Right lobe of liver (tissue), 6 donors: ENCODE measurements at regions not wholly inside any gene's neighbourhood (a gene's known extent, or its start where the extent isn't known, plus 50 kb on each side); places are given as distances from the start of the nearest gene placed in this dataset.

Source experiments
- ATAC-seq, 4 donors: fragments of 200-7000 bp; cut with Tn5 transposase; one replicate each; pipeline ENCODE4 v1.9.1; 2020; ENCODE audit warnings: mild to moderate bottlenecking in 4 of 4, moderate library complexity in 4 of 4
- DNase-seq, 3 donors: peaks; one replicate each; pipeline ENCODE4 v3.0.0-alpha.2; 2020
- H3K27ac ChIP-seq, 3 donors: fragments of 200-600 bp; one replicate each; pipeline ENCODE4 v1.8.0; 2022
- H3K27me3 ChIP-seq, 2 donors: fragments of 200-600 bp; one replicate each; pipeline ENCODE4 v1.8.0; 2022
- H3K36me3 ChIP-seq, 4 donors: fragments of 200-600 bp; sonication (generic) in 1 of 4; one replicate each; pipeline versions ENCODE4 v1.5.1 to v1.8.0; 2017 to 2022; ENCODE audit warnings: control low read depth in 1 of 4
- H3K4me1 ChIP-seq, 4 donors: fragments of 200-600 bp; sonication (generic) in 1 of 4; one replicate each; pipeline versions ENCODE4 v1.5.1 to v1.8.0; 2017 to 2022; ENCODE audit warnings: control low read depth in 1 of 4
- H3K4me3 ChIP-seq, 3 donors: fragments of 200-600 bp; one replicate each; pipeline ENCODE4 v1.8.0; 2022
- H3K9me3 ChIP-seq, 4 donors: fragments of 200-600 bp; sonication (generic) in 1 of 4; one replicate each; pipeline versions ENCODE4 v1.5.1 to v1.8.0; 2017 to 2022; ENCODE audit warnings: control low read depth in 1 of 4
- CTCF ChIP-seq, 4 donors: fragments of 200-600 bp in 3 of 4; fragments of 450-650 bp in 1 of 4; IDR thresholded peaks; one replicate each; pipeline versions ENCODE4 v1.5.1 to v1.8.0; 2016 to 2022; ENCODE audit warnings: antibody characterized with exemption in 4 of 4, mild to moderate bottlenecking in 2 of 4
- POLR2A ChIP-seq: fragments of 450-650 bp; IDR thresholded peaks from one replicate; pipeline ENCODE4 v1.6.1; 2017; ENCODE audit warnings: antibody characterized with exemption, mild to moderate bottlenecking
- WGBS: methylation state at CpG from one replicate; pipeline ENCODE4 v1.1.6; 2018; ENCODE audit warnings: low coverage, low lambda C conversion rate; ENCODE audit not compliant: insufficient coverage; ENCODE audit errors: missing lambda C conversion rate; 5-methylcytosine and 5-hydroxymethylcytosine counted together
- intact Hi-C, 2 donors: fragments of 100-400 bp; cut with DNase I; formaldehyde crosslinking; loops; one replicate each; pipeline versions ENCODE4 v1.11.2 to v1.14.1; 2022
- donor health status: DM: no; HTN: yes; CAD: no.
- donor health status: DM: no; HTN: no; CAD: no.
- donor health status: DM: no; HTN: no; CAD: no.
- donor health status: DM: no; HTN: yes; CAD: no.
- donor health status: DM: no; HTN: yes; CAD: no.

- Histone ChIP-seq H3K4me1 (no peaks in the 10 kb centered on the region), H3K27me3 (no peaks in the 10 kb centered on the region), H3K27ac (no peak overlapping the region), H3K9me3 (no peaks in the 10 kb centered on the region), H3K36me3 (no peaks in the 10 kb centered on the region), H3K4me3 (no peak overlapping the region)
- no peak for ATAC-seq
- intact Hi-C loops: no loop called here
- no peak for DNase-seq
- WGBS: 49% methylated on average over 3 of the region's 3 CpGs
- TF ChIP-seq POLR2A (no peak), CTCF (IDR thresholded peaks at IDR 0.05) (no peak)
Observed at GRCh38 chr21:17402937-17403336, 109.9 kb upstream of the CXADR start.

GRCh38 chr21:17406202-17406601 lies 106.6 kb upstream of the CXADR start:
- Histone ChIP-seq H3K4me3 (no peak overlapping the region), H3K4me1 (no peaks in the 10 kb centered on the region), H3K36me3 (no peaks in the 10 kb centered on the region), H3K9me3 (no peaks in the 10 kb centered on the region), H3K27me3 (no peaks in the 10 kb centered on the region), H3K27ac (no peak overlapping the region)
- intact Hi-C loops: no loop called here
- 87% methylated on average over 4 of the region's 4 CpGs for WGBS
- TF ChIP-seq CTCF (IDR thresholded peaks at IDR 0.05): no peak
- TF ChIP-seq POLR2A: no peak
- ATAC-seq (no peak), DNase-seq (no peak)

- Histone ChIP-seq H3K27ac (no peak overlapping the region), H3K4me3 (no peak overlapping the region), H3K27me3 (no peaks in the 10 kb centered on the region), H3K36me3 (no peaks in the 10 kb centered on the region), H3K4me1 (no peaks in the 10 kb centered on the region), H3K9me3 (no peaks in the 10 kb centered on the region)
- no peak for ATAC-seq
- DNase-seq: no peak
- TF ChIP-seq POLR2A (no peak), CTCF (IDR thresholded peaks at IDR 0.05) (no peak)
- intact Hi-C loops: no loop called here
- 83% methylated on average over 1 of the region's 1 CpG for WGBS
Observed at GRCh38 chr21:17414766-17415165, 98.1 kb upstream of the CXADR start.

- no peaks in the 10 kb centered on the region for H3K27me3 ChIP-seq
- no peak for TF ChIP-seq POLR2A
- TF ChIP-seq CTCF (IDR thresholded peaks at IDR 0.05): no peak
- no peaks in the 10 kb centered on the region for H3K36me3 ChIP-seq
- H3K27ac ChIP-seq: no peak overlapping the region
- DNase-seq (no peak), ATAC-seq (no peak)
- no peaks in the 10 kb centered on the region for H3K4me1 ChIP-seq
- intact Hi-C loops: no loop called here
- H3K4me3 ChIP-seq: no peak overlapping the region
- H3K9me3 ChIP-seq: no peaks in the 10 kb centered on the region
- 78% methylated on average over 2 of the region's 2 CpGs for WGBS
Observed at GRCh38 chr21:17416139-17416538, 96.7 kb upstream of the CXADR start.

GRCh38 chr21:17422931-17423330 lies 89.9 kb upstream of the CXADR start:
- DNase-seq: no peak
- no peak for ATAC-seq
- intact Hi-C loops: no loop called here
- 40% methylated on average over 2 of the region's 2 CpGs for WGBS
- Histone ChIP-seq H3K27me3 (no peaks in the 10 kb centered on the region), H3K36me3 (no peaks in the 10 kb centered on the region), H3K27ac (no peak overlapping the region), H3K4me1 (no peaks in the 10 kb centered on the region), H3K4me3 (no peak overlapping the region), H3K9me3 (no peaks in the 10 kb centered on the region)
- TF ChIP-seq CTCF (IDR thresholded peaks at IDR 0.05) (no peak), POLR2A (no peak)
